Activated B cell treated with CpG ODN at 0.5 μM for 24 hours (primary cell): ENCODE measurements at regions not wholly inside any gene's neighbourhood (a gene's known extent, or its start where the extent isn't known, plus 50 kb on each side); places are given as distances from the start of the nearest gene placed in this dataset.

Experiments
- ATAC-seq: fragments of 200-7000 bp; cut with Tn5 transposase; one replicate; pipeline ENCODE4 v1.10.0; 2021; ENCODE audit warnings: low read depth, mild to moderate bottlenecking, moderate library complexity
- CTCF ChIA-PET: fragments of 350-600 bp; sonication (Branson Sonifier 250); formaldehyde crosslinking; loops from one replicate; lab custom pipeline; 2021; ENCODE audit warnings: antibody characterized with exemption; lab: Charles Lee
- POLR2A ChIA-PET: fragments of 350-600 bp; sonication (Branson Sonifier 250); formaldehyde crosslinking; loops from one replicate; lab custom pipeline; 2021; ENCODE audit warnings: antibody characterized with exemption; lab: Charles Lee
- DNase-seq: peaks from one replicate; pipeline ENCODE4 v3.0.0; 2022
- H3K27ac Mint-ChIP-seq: one replicate; pipeline ENCODE4 v1.8.0; 2020; ENCODE audit warnings: mixed read lengths
- H3K27me3 Mint-ChIP-seq: one replicate; pipeline ENCODE4 v1.8.0; 2021; ENCODE audit warnings: mixed read lengths
- H3K36me3 Mint-ChIP-seq: one replicate; pipeline ENCODE4 v1.8.0; 2021; ENCODE audit warnings: low read depth, mixed read lengths
- H3K4me1 Mint-ChIP-seq: one replicate; pipeline ENCODE4 v1.8.0; 2021; ENCODE audit warnings: mixed read lengths
- H3K4me3 Mint-ChIP-seq: one replicate; pipeline ENCODE4 v1.8.0; 2020; ENCODE audit warnings: mild to moderate bottlenecking, mixed read lengths
- H3K9me3 Mint-ChIP-seq: one replicate; pipeline ENCODE4 v1.8.0; 2020; ENCODE audit warnings: mixed read lengths
- intact Hi-C: fragments of 100-400 bp; cut with micrococcal nuclease; formaldehyde crosslinking; loops from one replicate; pipeline ENCODE4 v1.15.1; 2024
- TF ChIP-seq, protein P1 (sequence below): fragments of 200-600 bp; IDR thresholded peaks from one replicate; pipeline ENCODE4 v1.8.0; 2022; ENCODE audit warnings: antibody characterized with exemption, mild to moderate bottlenecking

GRCh38 chr1:56286956-56287355 lies 292.4 kb downstream of the PLPP3 start:
- CTCF ChIA-PET = no interaction called here

DNA sequence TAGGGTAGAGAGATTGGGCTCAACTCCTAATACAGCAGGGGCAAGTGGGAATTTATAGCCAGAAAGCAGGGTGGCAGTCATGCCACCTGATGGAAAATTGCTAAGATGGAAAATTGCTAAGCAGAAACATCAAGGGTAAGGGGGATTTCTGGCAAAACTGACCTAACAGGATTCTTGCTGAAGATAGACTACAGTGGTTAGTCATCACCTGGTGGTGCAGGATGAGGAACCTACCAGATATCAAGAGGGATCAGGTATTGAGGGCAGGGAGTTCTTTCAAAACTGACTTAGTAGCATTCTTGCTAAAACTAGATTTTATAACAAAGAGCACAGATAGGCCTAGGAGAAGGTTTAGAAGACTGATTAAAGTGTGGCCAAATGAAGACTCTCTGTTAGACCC lies 292.9 kb downstream of the PLPP3 start:
- CTCF ChIA-PET = no interaction called here
- TF ChIP-seq, protein P1, sequence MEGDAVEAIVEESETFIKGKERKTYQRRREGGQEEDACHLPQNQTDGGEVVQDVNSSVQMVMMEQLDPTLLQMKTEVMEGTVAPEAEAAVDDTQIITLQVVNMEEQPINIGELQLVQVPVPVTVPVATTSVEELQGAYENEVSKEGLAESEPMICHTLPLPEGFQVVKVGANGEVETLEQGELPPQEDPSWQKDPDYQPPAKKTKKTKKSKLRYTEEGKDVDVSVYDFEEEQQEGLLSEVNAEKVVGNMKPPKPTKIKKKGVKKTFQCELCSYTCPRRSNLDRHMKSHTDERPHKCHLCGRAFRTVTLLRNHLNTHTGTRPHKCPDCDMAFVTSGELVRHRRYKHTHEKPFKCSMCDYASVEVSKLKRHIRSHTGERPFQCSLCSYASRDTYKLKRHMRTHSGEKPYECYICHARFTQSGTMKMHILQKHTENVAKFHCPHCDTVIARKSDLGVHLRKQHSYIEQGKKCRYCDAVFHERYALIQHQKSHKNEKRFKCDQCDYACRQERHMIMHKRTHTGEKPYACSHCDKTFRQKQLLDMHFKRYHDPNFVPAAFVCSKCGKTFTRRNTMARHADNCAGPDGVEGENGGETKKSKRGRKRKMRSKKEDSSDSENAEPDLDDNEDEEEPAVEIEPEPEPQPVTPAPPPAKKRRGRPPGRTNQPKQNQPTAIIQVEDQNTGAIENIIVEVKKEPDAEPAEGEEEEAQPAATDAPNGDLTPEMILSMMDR = no peak
- POLR2A ChIA-PET = no interaction called here
- no peaks in the 10 kb centered on the region for H3K36me3 Mint-ChIP-seq
- no peaks in the 10 kb centered on the region for H3K4me1 Mint-ChIP-seq
- DNase-seq (no peak), ATAC-seq (no peak)
- no peak overlapping the region for H3K4me3 Mint-ChIP-seq
- intact Hi-C loops = no loop called here
- H3K27ac Mint-ChIP-seq = no peak overlapping the region
- no peaks in the 10 kb centered on the region for H3K9me3 Mint-ChIP-seq
- no peaks in the 10 kb centered on the region for H3K27me3 Mint-ChIP-seq

More at GRCh38 chr1:56286956-56287355, 292.4 kb downstream of the PLPP3 start:
- H3K27ac Mint-ChIP-seq = no peak overlapping the region
- no peaks in the 10 kb centered on the region for H3K27me3 Mint-ChIP-seq
- no peak for ATAC-seq
- TF ChIP-seq, protein P1 = no peak
- H3K4me1 Mint-ChIP-seq = no peaks in the 10 kb centered on the region
- DNase-seq = no peak
- no peaks in the 10 kb centered on the region for H3K9me3 Mint-ChIP-seq
- no peak overlapping the region for H3K4me3 Mint-ChIP-seq
- intact Hi-C loops = no loop called here
- H3K36me3 Mint-ChIP-seq = no peaks in the 10 kb centered on the region
- POLR2A ChIA-PET = no interaction called here

DNA sequence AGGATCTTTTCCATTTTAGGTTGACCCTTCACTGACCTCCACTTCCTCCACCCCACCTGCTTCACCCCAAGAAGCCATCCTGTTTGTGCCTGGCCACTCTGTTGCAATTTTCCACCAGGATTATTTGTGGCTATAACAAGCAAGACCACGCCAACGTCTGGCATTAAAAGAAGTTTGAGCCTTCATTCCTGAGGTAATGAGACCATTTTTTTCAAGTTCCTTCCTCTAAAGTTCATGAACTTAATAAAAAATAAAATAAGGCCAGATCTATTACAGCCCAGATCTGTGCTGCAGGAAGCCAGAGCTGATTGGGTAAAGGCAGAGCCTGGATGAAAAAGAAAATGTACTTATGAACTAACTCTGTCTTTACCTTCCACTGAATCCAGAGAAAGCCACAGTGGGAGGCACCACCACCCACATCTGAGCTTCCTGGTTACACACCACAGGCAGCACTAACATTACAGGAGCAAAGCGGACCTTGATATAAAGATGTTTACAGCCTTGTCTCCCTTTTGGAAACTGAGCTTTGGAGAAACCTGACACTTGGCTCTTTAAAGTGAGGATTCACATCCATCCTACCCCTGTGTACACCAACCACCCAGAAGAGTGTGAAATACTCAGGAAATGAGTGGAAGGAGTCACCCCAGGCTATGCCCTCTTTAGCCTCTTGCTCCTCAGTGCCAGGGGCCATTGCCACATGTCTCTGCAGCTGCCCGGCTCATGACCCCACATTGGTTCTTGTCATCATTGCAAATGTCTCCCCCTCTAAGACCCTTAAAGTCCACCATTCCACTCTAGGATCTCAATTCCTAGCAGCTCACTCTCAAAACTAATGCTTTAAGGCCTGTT lies 293.6 kb downstream of the PLPP3 start:
- POLR2A ChIA-PET = no interaction called here
- no peak for DNase-seq

DNA sequence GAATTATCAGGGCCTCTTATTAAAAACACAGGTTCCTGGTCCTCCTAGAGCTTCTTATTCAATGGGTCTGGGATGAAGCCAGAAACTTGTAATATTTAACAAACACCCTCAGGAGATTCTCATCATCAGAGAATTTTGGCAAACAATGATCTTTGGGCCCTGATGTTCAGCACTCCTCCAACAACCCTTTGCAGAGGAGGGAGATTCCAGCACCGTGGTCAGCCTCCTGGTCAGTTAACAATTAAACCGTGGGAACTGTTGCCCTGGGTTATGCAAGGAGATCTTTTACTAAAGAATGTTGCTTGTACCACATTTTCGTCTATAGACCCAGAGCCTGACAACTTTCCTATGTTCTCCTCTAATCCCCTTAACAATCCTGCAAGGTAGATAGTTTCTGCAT lies 294.4 kb downstream of the PLPP3 start:
- Mint-ChIP-seq H3K9me3 (no peaks in the 10 kb centered on the region), H3K36me3 (no peaks in the 10 kb centered on the region), H3K4me3 (no peak overlapping the region), H3K27ac (no peak overlapping the region), H3K4me1 (no peaks in the 10 kb centered on the region), H3K27me3 (no peaks in the 10 kb centered on the region)
- DNase-seq = no peak
- intact Hi-C loops = no loop called here
- POLR2A ChIA-PET = no interaction called here
- TF ChIP-seq, protein P1 = no peak
- no peak for ATAC-seq
- CTCF ChIA-PET = no interaction called here

More for the DNA sequence above, 293.6 kb downstream of the PLPP3 start:
- intact Hi-C loops = no loop called here
- TF ChIP-seq, protein P1 = no peak
- Mint-ChIP-seq H3K36me3 (no peaks in the 10 kb centered on the region), H3K4me1 (no peaks in the 10 kb centered on the region), H3K27ac (no peak overlapping the region), H3K4me3 (no peak overlapping the region), H3K27me3 (no peaks in the 10 kb centered on the region), H3K9me3 (no peaks in the 10 kb centered on the region)
- CTCF ChIA-PET = no interaction called here
- ATAC-seq = no peak

- Mint-ChIP-seq H3K4me3 (no peak overlapping the region), H3K9me3 (peaks cover 3% of the 10 kb centered on the region), H3K36me3 (no peaks in the 10 kb centered on the region), H3K27me3 (peaks cover 2% of the 10 kb centered on the region), H3K4me1 (no peaks in the 10 kb centered on the region), H3K27ac (no peak overlapping the region)
- ChIA-PET POLR2A (no interaction called here), CTCF (no interaction called here)
- DNase-seq (no peak), ATAC-seq (no peak)
- TF ChIP-seq, protein P1 = no peak
- intact Hi-C loops = no loop called here
These were observed 301.3 kb downstream of the PLPP3 start for GRCh38 chr1:56278061-56278460.
